GM21360 (cell line): ENCODE measurements at regions not wholly inside any gene's neighbourhood (a gene's known extent, or its start where the extent isn't known, plus 50 kb on each side); places are given as distances from the start of the nearest gene placed in this dataset.
"Not testable (repeated sequence)": the region's sequence is repeated elsewhere in the genome, so short reads cannot be mapped to it uniquely, and the experiment has no call there.

ENCODE experiments used
- ATAC-seq: cut with Tn5 transposase; IDR thresholded peaks from one replicate; pipeline ENCODE4 v1.9.1; 2021; ENCODE audit warnings: mild to moderate bottlenecking, moderate library complexity; ENCODE audit not compliant: unreplicated experiment

DNA sequence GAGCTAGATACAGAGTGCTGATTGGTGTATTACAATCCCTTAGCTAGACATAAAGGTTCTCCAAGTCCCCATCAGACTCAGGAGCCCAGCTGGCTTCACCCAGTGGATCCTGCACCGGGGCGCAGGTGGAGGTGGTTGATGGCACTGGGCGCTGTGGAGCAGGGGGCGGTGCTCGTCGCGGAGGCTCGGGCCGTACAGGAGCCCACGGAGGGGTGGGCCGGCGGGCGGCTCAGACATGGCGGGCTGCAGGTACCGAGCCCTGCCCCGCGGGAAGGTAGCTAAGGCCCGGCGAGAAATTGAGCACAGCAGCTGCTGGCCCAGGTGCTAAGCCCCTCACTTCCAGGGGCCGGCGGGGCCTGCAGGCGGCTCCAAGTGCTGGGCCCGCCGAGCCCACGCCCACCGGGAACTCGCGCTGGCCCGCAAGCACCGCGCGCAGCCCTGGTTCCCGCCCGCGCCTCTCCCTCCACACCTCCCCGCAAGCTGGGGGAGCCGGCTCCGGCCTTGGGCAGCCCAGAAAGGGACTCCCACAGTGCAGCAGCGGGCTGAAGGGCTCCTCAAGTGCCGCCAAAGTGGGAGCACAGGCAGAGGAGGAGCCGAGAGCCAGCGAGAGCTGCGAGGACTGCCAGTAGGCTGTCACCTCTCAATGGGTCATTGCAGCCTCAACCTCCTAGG is 96.4 kb upstream of the MYO10 start:
- ATAC-seq: not testable (repeated sequence)

DNA sequence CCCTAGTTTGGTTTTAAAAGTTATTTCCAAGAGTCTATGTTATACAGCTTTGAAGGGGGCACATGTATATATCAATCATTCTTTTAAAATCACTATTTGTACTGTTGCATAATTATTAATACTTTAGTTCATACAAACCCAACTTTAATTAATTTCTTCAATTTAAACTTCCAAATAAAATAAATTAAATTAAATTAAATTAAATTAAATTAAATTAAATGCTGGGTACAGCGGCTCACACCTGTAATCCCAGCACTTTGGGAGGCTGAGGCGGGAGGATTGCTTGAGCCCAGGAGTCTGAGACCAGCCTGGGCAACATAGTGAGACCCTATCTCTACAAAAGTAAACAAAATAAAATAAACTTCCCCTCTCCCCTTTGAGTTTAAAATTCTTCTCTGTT is 98.9 kb upstream of the MYO10 start:
- not testable (repeated sequence) for ATAC-seq

DNA sequence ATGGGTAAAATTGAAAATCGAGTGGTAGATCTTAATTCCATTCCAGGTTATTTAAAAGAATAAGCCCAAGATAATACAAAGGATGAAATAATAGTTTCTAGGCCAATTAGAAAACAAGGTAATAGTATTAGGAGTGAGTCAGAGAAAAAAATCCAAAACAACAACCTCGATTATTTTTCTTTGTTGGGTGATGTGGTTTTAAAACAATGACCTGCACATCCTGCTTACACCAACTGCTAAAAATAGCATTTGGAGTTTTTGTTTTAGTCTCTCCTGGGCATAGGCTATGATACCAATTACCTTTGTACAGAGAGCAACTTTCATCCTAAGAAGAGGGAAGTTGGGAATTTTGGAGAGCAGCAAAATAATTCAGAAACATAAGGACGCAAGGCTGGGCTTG is 101.7 kb upstream of the MYO10 start:
- ATAC-seq: no peak

DNA sequence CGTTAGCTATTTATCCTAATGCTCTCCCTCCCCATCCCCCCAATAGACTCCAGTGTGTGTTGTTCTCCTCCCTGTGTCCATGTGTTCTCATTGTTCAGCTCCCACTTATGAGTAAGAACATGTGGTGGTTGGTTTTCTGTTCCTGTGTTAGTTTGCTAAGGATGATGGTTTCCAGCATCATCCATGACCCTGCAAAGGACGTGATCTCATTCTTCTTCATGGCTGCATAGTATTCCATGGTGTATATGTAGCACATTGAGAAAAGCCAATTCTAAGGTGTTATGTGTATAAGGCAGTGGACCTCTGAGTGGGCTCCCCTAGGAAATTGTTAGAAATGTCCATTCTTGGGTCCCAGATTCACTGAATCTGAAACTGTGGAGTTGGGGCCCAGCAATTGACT is 103.1 kb upstream of the MYO10 start:
- ATAC-seq: no peak

DNA sequence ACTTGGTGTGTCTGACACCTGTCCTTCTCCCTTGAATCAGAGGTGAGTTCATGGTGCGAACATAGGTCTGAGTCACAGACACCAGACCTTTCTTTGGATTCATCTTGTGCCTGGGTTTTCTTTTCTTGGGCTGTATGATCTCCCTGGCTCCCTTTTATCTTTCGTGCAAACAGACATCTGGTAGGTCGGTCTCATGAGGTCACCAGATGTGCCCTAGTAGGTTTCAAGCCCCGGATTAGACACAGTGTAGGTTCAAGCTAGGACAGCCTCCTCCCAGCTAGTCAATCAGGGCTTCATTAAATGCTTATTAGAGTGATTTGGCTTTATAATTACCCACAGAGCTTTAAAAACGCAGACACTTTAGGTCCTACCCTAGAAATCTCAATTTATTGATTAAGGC is 106.0 kb upstream of the MYO10 start:
- ATAC-seq: no peak

DNA sequence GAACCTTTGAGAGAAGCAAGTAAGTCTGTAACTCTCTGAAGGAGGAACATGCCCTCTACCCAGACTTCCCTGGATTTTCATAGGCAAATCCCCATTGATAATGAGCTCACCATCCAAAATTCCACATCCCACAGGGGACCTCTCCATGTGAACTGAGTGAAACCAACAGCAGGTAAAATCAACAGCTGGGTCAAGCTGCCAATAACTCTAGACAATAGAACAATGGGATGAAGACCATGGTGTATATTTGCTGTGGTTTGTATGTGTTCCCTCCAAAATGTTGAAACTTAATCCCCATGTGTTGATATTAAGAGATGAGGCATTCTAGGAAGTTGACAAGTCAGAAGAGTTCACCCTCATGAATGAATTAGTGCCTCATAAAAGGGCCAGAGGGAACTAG is 110.2 kb upstream of the MYO10 start:
- no peak for ATAC-seq

DNA sequence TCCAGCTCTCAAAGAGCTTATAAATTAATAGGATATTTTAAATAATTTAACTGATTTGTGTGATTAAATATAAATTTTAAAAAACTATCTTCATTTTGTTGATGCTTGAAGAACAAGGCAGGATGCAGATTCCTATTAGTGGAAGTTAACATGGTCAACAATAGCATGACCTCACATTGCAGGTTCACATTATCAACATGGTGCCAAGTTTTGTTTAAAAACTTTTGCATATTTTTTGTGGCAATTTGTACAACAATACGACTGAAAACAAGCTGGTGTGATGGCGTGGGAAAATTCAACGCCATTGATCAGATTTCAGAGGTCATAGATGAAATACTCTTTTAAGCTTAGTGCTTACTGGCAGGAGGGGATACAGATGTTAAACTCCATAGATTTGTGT is 114.1 kb upstream of the MYO10 start:
- ATAC-seq: no peak

DNA sequence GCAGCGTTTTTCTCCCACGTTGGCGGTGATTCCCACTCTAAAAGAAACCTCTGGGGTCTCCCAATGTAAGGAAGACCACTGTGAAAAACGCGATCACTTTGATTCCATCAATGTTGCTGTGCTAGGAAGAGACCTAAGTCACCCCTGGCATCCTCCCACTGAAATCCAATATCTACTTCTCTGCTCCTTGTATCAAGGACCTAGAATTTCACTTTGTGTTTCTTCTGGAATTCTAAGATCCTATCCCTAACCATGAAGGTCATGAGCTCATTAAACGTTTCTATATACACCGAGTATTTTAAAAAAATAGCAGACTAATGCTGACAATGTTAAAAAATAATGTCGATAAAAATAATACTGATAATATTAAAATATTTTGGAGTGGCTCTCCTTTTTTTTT is 118.8 kb upstream of the MYO10 start:
- no peak for ATAC-seq

DNA sequence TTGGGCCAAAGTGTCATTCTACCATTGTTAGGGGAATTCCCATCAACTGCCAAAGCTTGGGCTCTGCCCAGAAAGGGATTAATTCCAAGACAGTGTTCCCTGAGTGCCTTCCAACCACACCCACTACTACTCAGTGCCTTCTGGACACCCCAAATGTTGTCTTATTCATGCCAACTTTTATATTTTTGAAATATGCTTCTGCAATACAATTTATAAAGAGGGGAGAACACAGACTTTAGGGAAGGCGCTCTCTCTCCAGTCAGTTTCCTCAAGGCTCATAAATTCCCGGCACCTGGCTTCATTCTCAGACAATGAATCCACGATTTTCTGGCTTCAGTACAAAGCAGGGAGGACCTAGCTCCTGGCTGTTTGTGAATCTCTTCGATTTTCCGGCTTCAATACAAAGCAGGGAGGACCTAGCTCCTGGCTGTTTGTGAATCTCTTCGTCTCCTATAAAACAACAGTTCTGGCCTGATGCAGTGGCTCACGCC is 120.1 kb upstream of the MYO10 start:
- ATAC-seq: no peak

DNA sequence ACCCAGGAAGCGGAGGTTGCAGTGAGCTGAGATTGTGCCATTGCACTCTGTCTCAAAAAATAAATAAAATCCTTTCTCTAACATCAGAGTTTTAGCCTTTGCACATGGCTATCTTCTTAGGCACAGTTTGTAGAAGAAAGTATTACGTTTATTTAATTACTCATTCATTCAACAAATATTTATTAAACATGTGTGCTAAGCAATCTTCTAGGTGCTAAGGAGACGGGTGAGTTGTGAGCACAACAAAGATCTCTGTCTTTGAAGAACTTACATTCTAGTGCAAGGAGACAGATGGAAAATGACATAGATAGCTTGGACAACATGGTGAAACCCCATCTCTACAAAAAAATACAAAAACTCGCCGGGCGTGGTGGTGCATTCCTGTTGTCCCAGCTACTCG is 122.3 kb upstream of the MYO10 start:
- ATAC-seq: no peak

DNA sequence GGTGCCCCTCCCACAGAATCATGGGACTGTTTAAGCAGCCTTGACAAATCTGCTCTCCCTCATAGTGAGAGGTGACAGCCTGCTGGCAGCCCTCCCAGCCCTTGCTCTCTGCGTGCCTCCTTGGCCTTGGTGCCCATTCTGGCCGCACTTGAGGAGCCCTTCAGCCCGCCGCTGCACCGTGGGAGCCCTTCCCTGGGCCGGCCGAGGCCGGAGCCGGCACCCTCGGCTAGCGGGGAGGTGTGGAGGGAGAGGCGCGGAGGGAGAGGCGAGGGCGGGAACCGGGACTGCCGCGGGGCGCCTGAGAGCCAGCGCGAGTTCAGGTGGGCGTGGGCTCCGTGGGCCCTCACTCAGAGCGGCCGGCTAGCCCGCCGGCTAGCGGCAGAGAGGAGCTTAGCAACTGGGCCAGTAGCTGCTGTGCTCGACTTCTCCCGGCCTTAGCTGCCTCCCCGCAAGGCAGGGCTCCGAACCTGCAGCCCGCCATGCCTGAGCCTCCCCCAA is 125.9 kb upstream of the MYO10 start:
- no peak for ATAC-seq

DNA sequence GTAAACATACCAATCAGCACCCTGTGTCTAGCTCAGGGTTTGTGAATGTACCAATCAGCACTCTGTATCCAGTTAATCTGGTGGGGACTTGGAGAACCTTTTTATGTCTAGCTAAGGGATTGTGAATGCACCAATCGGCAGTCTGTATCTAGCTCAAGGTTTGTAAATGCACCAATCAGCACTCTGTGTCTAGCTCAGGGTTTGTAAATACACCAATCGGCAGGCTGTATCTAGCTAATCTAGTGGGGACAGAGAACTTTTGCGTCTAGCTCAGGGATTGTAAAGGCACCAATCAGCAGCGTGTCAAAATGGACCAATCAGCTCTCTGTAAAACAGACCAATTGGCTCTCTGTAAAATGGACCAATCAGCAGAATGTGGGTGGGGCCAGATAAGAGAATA is 126.7 kb upstream of the MYO10 start:
- not testable (repeated sequence) for ATAC-seq

DNA sequence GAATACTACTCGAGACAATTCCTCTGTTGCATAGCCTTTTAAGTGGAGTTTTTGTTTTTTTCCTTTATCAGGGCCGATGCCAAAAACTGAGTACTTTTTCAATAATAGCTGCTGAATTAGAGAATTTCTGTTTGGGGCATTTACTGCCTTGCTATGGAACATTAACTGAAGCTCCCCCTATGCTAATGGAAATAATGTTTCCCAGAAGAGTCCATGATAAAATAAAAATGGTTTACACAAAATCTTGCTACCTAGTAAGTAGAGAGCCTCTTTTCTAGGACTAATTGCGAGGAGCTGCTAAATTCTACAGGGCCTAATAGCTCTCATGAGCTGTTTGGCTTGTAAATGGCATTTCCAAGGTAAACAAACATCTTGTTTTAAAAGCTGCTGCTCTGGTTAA is 128.2 kb upstream of the MYO10 start:
- no peak for ATAC-seq

DNA sequence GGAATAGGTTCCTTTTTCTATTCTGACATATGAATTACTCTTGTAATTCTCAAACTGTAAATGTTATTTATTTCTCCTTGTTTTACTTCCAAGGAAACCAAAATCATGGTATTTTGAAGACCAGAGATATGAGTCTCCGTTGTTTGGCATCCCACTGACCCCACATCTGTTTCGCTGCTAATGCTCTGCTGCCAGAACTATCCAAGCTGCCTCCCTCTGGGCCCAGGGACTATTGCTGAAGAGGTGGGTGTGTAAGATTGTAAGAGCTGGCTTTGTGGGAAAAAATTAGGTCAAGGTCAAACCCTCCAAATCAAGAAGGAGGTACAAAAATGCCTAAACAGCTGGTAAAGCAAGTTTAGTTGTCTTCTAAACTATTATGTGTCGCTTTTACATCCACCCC is 129.4 kb upstream of the MYO10 start:
- ATAC-seq: no peak

DNA sequence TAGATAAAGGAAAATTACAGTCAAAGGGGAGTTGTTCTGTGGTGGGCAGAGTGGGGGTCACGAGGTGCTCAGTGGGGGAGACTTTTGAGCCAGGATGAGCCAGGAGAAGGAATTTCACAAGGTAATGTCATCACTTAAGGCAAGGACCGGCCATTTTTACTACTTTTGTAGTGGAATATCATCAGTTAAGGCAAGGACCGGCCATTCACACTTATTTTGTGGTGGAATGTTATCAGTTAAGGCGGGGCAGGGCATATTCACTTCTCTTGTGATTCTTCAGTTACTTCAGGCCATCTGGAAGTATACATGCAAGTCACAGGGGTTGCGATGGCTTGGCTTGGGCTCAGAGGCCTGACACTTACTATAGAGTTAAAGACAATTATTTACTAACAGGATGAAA is 129.9 kb upstream of the MYO10 start:
- not testable (repeated sequence) for ATAC-seq

DNA sequence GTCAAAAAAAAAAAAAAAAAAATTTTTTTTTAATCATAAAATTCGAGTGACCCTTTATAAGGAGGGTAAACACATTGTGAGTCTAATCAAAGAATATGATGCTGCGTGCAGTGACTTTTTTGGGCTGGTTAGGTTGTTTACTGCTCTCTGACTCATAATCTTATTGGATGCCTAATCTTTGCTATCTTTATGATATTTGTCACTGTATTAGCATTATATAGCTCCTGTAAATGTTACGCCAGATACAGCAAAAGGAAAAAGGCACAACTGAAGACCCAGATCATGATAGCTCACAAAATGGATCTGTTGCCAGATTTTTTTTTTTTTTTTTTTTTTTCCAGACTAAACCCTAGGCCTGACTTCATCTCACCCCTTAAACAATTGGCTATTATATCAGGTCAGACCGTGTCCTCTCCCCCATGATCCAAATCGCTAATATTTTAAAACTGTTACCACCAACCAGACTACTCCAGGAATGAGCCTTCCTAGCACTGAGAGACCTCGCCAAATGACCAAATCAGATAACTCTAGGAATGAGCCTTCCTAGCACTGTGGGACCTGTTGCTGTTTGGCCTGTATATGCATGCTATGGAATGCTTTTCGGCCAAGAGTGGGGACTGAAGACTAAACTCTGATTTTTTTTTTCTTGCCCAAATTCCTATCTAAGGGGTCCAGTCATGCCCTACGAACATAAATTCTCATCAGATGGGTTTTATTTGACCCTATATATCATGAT is 131.7 kb upstream of the MYO10 start:
- ATAC-seq: no peak

DNA sequence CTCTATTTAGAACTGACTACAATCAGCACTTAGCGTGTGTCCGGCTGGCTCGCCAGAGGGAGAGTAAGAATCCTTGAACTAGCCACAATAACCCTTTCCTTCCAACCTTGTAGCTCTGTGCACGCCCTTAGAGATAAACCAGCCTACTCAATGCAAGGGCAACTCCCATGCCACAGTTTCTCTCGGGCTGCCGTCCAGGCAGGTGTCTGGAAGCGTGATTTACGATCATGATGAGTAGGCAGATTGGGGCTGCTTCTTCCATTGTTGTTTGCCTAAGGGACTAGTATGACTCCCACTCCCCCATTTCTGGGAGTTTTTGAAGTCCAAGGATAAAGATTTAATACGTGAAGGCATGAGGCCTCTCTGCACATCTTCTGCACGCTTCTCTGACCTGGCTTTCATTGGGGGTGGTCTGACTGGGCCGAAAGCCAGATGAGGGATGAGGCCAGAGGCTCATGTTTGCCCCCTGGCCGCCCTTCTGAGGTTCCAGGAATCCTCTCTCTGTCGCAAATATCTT is 134.0 kb upstream of the MYO10 start:
- ATAC-seq: no peak

DNA sequence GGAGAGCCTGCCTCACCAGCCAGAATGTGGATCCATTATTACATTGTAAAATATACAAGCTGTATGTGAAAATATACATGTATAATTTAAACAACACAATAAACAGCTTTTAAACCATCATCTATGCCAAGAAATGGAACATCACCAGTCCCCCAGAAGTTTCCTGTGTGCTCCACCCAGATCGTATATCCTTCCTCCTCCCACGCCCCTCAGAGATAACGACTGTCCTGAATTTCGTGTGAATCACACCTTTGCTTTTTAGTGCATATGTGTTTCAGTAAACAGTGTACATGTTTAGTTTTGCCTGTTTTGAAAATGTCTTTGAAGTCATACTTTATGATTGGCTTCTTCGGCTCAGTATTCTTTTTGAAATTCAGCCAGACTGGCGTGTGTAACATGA is 134.6 kb upstream of the MYO10 start:
- ATAC-seq: no peak

DNA sequence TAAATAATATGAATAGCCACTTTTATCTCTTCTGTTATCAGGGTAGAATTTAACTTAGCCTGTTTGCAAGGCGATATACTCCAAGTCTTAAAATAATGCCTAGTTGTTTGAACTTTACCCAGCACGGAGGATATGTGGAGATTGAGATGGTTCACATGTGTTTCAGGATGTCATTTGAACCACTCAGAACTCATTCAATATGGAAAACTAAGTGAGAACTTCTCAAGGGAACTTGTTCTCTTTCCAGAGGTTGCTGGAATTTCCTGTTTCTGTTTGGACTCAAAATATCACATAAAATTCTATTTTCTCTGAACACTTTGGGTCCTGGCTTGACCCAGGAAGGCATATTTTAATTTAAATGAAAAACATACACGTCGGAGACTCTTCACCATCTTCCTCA is 139.1 kb upstream of the MYO10 start:
- no peak for ATAC-seq

DNA sequence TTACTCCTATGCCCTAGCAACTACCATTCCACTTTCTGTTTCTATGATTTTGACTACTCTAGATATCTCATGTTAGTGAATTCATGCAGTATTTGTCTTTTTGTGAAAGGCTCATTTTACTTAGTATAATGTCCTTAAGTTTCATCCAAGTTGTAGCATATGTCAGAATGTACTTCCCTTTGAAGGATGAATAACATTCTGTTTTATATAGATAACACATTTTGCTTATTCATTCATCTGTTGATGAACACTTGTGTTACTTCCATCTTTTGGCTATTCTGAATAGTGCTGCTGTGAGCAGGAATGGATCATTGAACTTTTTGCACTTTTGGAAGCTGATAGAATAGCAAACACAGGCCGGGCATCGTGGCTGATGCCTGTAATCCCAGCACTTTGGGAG is 140.2 kb upstream of the MYO10 start:
- ATAC-seq: no peak

DNA sequence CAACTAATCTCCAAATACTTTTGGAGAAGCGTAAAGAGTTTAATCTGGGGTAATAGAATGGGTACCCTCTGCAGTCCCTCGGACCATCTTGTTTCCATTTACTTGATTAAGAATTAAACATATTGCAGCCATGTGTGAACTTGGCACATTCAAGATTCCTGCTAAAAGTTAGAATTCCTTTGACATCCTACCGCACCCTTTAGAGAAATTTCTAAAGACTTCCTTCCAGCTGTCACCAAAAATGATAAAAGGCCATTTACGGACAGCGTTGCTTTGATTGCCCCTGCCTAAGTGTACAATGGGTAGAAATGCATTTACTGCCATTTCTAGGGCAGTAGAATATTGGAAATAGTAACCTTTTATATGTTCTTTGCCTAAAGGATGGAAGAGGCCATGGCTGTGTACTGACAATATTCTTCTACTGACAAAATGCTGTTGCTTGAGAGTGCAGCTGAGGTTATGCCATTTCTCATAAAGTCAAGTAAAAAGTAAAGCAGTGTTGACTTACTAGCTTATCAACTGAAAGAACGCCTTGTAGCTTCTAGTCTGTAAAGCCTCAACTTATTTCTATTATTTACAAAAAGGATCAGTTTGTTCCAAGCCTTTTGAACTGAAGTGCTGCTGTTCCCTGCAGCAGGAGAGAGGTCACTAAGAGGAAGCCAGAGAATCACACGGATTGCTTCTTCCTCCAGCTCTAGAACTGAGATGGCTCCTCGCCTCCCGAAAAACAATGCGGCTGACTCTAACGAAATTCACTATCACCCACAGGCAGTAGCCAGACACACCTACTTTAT is 139.8 kb upstream of the BASP1 start:
- no peak for ATAC-seq
